ENCODE measurements at regions not wholly inside any gene's neighbourhood (a gene's known extent, or its start where the extent isn't known, plus 50 kb on each side); places are given as distances from the start of the nearest gene placed in this dataset.

GRCh38 chr2:129181963-129182362 is 797.5 kb upstream of the RAB6C start:
- H4K20me1 ChIP-seq (ENCODE audit: insufficient read depth, low read length), result no peaks in the 10 kb centered on the region
- no TSS peak for BruUV-seq (replicated peaks)
- H3K9ac ChIP-seq (ENCODE audit: insufficient read depth, low read depth, low read length), result no peak overlapping the region
- H3K27ac ChIP-seq (ENCODE audit: extremely low read length, insufficient read depth, low read length), result no peak overlapping the region
- no peaks in the 10 kb centered on the region for H3K4me1 ChIP-seq (ENCODE audit: insufficient read depth, low read length)
- no peak overlapping the region for H2AFZ ChIP-seq (ENCODE audit: low read length)
- FAIRE-seq (no peak), DNase-seq (ENCODE audit: low spot score) (no peak), ATAC-seq (no peak)
- no peak overlapping the region for H3K4me3 ChIP-seq (replicated peaks in 1 of 3; ENCODE audit: insufficient read depth in 1 of 3, low read depth in 2 of 3, low read length in 3 of 3)
- TF ChIP-seq HOXA5 (CRISPR knock-in tag; IDR thresholded peaks at IDR 0.05) (no peak), TOPORS (CRISPR knock-in tag; IDR thresholded peaks at IDR 0.05) (no peak), DRAP1 (CRISPR knock-in tag; IDR thresholded peaks at IDR 0.05) (no peak), BRF2 (CRISPR knock-in tag; IDR thresholded peaks at IDR 0.05) (no peak), ZNF713 (CRISPR knock-in tag; IDR thresholded peaks at IDR 0.05) (no peak), JARID2 (CRISPR knock-in tag; IDR thresholded peaks at IDR 0.05; ENCODE audit: insufficient replicate concordance) (no peak), ZKSCAN8 (CRISPR knock-in tag; IDR thresholded peaks at IDR 0.05; ENCODE audit: borderline replicate concordance) (no peak), CCDC6 (CRISPR knock-in tag; IDR thresholded peaks at IDR 0.05) (no peak), MLX (CRISPR knock-in tag; IDR thresholded peaks at IDR 0.05) (no peak), ZBTB49 (CRISPR knock-in tag; IDR thresholded peaks at IDR 0.05; ENCODE audit: borderline replicate concordance) (no peak), ATF7 (IDR thresholded peaks at IDR 0.05) (no peak), ATF7 (CRISPR knock-in tag; IDR thresholded peaks at IDR 0.05) (no peak), BCL3 (CRISPR knock-in tag; IDR thresholded peaks at IDR 0.05) (no peak), PHF5A (CRISPR knock-in tag; IDR thresholded peaks at IDR 0.05; ENCODE audit: low read depth, unreplicated experiment) (no peak), ZNF629 (CRISPR knock-in tag; conservative IDR thresholded peaks at IDR 0.05) (no peak)
- H3K9me3 ChIP-seq (ENCODE audit: low read length), result no peaks in the 10 kb centered on the region
- ChIA-PET CTCF (ENCODE audit: low intra/inter-chr PET ratio, low total read pairs) (no interaction called here), POLR2A (no interaction called here)
- no peaks in the 10 kb centered on the region for H3K36me3 ChIP-seq (replicated peaks in 1 of 2; ENCODE audit: control insufficient read depth in 1 of 2, insufficient read depth in 2 of 2, low read length in 2 of 2)
- 0% methylated on average over 4 of the region's 4 CpGs for WGBS (ENCODE audit: low lambda C conversion rate)
- intact Hi-C loops (cut with micrococcal nuclease; ENCODE audit: unreplicated experiment) (no loop called here), in situ Hi-C loops (cut with HindIII; ENCODE audit: extremely low pct_ligation_motif_present, low pct_unique_long_range_greater_than_20kb) (no loop called here)
- no peak overlapping the region for H3K4me2 ChIP-seq (ENCODE audit: low read depth, low read length)
- peaks cover 0 to 2% of the 10 kb centered on the region in 2 experiments; a peak in 3 of 5 replicates for H3K27me3 ChIP-seq (ENCODE audit: control insufficient read depth in 1 of 2, insufficient read depth in 2 of 2, low read length in 2 of 2)
- no peaks in the 10 kb centered on the region for H3K79me2 ChIP-seq (ENCODE audit: insufficient read depth, low read length)
